CD4-positive, alpha-beta T cell treated with Interleukin-4 for 4 hours (primary cell): ENCODE measurements at regions not wholly inside any gene's neighbourhood (a gene's known extent, or its start where the extent isn't known, plus 50 kb on each side); places are given as distances from the start of the nearest gene placed in this dataset.
"Not testable (repeated sequence)": the region's sequence is repeated elsewhere in the genome, so short reads cannot be mapped to it uniquely, and the experiment has no call there.

ENCODE experiments used
- DNase-seq: peaks from one replicate; pipeline ENCODE4 v3.0.0-alpha.2; 2020

- DNase-seq: no peak
These were observed 892.7 kb downstream of the TLE1 start for GRCh38 chr9:80796632-80797031.

GRCh38 chr9:80794197-80794596 is 895.1 kb downstream of the TLE1 start:
- no peak for DNase-seq

GRCh38 chr9:80793706-80794105 is 895.6 kb downstream of the TLE1 start:
- no peak for DNase-seq

- DNase-seq: no peak
These were observed 896.6 kb downstream of the TLE1 start for GRCh38 chr9:80792726-80793125.

- no peak for DNase-seq
These were observed 897.5 kb downstream of the TLE1 start for GRCh38 chr9:80791836-80792235.

- DNase-seq: no peak
These were observed 898.6 kb downstream of the TLE1 start for GRCh38 chr9:80790764-80791163.

GRCh38 chr9:80789831-80790230 is 899.5 kb downstream of the TLE1 start:
- DNase-seq: no peak

GRCh38 chr9:80787636-80788035 is 901.7 kb downstream of the TLE1 start:
- DNase-seq: no peak

- no peak for DNase-seq
These were observed 904.7 kb downstream of the TLE1 start for GRCh38 chr9:80784647-80785046.

GRCh38 chr9:80775971-80776370 is 913.4 kb downstream of the TLE1 start:
- DNase-seq: no peak

- no peak for DNase-seq
These were observed 913.8 kb downstream of the TLE1 start for GRCh38 chr9:80775530-80775929.

GRCh38 chr9:80771555-80772347 is 917.6 kb downstream of the TLE1 start:
- no peak for DNase-seq

- no peak for DNase-seq
These were observed 925.8 kb downstream of the TLE1 start for GRCh38 chr9:80763536-80763935.

- DNase-seq: no peak
These were observed 933.8 kb downstream of the TLE1 start for GRCh38 chr9:80755586-80755985.

- DNase-seq: not testable (repeated sequence)
These were observed 942.3 kb downstream of the TLE1 start for GRCh38 chr9:80747056-80747455.

GRCh38 chr9:80732506-80732905 is 956.8 kb downstream of the TLE1 start:
- DNase-seq: no peak

GRCh38 chr9:80720579-80720978 is 968.8 kb downstream of the TLE1 start:
- no peak for DNase-seq

- no peak for DNase-seq
These were observed 982.2 kb downstream of the TLE1 start for GRCh38 chr9:80707120-80707519.

GRCh38 chr9:80701061-80701460 is 988.3 kb downstream of the TLE1 start:
- DNase-seq: no peak

- no peak for DNase-seq
These were observed 989.8 kb downstream of the TLE1 start for GRCh38 chr9:80699511-80699998.

GRCh38 chr9:80698725-80699410 is 990.5 kb downstream of the TLE1 start:
- DNase-seq: no peak

GRCh38 chr9:80692751-80693150 is 996.6 kb downstream of the TLE1 start:
- no peak for DNase-seq

- DNase-seq: no peak
These were observed 998.1 kb downstream of the TLE1 start for GRCh38 chr9:80691229-80691628.

GRCh38 chr9:80690349-80690939 is 998.9 kb downstream of the TLE1 start:
- no peak for DNase-seq
